DMS114 treated with DMSO at 0.1 percent for 48 hours (cell line): ENCODE measurements at regions not wholly inside any gene's neighbourhood (a gene's known extent, or its start where the extent isn't known, plus 50 kb on each side); places are given as distances from the start of the nearest gene placed in this dataset.

Experiments
- DNase-seq: peaks from one replicate; lab custom pipeline; 2025; ENCODE audit not compliant: unreplicated experiment; lab: John Stamatoyannopoulos, UW

DNA sequence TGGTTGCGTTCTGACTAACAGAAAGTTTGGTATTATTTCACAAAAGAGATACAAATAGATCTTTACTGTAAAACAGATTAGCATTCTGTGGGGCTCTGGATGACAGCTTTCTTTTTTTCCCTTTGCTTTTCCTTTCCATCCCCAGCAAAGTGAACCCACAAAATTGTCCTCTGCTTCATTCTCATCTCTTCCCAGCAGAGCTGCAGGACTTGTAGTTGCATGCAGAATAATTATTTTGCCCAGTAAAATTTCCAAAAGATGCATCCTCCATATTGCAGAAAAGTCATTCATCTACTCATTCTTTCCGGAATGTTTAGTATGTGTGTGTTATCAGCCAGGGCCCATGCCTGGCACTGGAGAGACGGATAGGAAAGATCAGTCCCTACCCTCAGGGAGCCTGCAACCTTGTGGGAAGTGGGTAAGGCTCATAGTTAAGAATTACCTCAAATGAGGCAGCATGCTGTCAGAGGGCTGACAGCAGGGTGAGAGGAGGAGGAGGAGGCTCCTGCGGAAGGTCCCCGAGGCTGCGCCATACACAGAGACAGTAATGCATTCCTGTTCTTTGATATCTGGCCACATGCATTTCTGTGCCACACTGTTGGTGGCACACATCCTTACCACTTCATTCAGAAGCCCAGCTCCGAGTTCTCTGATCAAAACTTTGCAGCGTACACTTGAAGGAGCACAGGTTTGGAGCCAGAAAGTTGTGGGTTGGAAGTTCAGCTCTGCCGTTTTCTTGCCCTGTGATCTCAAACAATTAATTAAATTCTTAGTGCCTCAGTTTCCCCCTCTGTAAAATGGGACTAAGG is 225.4 kb downstream of the MYCN start:
- DNase-seq, result no peak

DNA sequence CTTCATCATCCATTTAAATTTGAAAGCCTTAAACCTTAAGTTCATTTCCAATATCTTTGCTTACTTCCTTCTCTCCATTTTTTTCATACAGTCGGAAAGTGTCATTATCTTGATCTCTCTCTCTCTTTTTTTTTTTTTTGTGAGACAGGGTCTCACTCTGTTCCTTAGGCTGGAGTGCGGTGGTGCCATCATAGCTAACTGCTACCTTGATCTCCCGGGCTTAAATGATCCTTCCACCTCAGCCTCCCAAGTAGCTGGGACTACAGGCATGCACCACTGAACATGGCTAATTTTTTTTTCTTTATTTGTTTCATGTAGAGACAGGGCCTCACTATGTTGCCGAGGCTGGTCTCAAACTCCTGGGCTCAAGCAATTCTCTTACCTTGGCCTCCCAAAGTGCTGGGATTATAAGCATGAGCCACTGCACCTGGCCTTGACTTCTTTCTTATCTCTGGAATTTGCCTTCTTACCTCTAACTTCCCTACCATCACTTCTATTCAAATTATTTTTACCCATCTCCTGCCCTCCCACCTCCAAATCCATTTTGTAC is 222.2 kb downstream of the MYCN start:
- no peak for DNase-seq

GRCh38 chr2:16161768-16162490 is 221.6 kb downstream of the MYCN start:
- DNase-seq, result no peak

- no peak for DNase-seq
Observed at GRCh38 chr2:16161085-16161565, 220.8 kb downstream of the MYCN start.

DNA sequence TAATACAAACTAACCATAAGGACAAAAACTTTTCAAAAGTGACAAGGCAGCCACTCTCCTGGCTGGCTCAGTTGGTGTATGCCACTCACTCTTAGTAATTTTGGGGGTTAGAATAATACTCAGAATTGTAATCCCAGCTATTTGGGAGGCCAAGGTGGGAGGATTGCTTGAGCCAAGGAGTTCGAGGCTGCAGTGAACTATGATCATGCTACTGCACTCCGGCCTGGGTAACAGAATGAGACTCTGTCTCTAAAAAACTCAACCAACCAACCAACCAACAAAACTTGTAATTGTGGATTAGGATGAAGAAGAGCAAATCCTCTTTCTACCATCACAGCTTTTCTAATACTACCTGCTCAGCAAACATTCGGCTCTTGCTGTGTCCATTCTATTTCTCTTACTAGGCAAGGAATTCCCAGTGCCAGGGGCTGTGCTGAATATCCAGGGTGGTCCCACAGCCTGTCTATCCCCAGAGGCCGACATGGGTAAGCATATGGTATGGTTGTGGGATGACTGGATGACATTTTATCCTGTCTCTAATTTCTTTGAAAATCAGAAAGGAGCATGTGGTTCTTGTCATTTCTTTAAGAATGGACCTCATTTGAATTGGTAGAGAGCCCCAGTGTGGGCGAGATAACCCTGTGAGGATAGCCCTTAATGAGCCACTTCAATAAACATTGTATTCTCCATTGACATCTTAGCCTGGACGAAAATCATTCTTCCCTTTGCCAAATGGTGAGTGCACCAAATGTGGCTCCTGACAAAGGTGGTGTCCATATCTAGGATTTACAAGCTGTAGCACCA is 220.1 kb downstream of the MYCN start:
- DNase-seq, result no peak

- DNase-seq, result no peak
Observed at GRCh38 chr2:16156411-16156810, 216.1 kb downstream of the MYCN start.

- no peak for DNase-seq
Observed at GRCh38 chr2:16155766-16156165, 215.4 kb downstream of the MYCN start.

DNA sequence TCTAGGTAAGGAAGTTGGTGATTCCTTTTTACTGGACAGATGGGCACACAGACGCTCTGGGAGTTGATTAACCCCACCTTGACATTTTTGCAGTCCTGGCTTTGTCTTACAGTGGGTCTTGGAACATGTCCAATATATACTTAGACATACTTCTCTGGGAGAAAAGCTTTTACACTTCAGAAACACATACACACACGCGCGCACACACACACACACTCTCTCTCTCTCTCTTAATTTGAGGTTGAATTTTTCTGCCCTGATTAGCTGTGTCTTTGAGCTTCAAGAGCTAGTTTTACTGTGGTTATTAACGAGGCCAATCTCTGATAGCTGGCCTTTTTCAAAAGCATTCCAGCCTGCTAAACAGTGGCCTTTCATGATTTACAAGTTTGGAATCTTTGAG is 215.0 kb downstream of the MYCN start:
- DNase-seq, result no peak

GRCh38 chr2:16154501-16155280 is 214.3 kb downstream of the MYCN start:
- no peak for DNase-seq

- DNase-seq, result no peak
Observed at GRCh38 chr2:16154061-16154460, 213.7 kb downstream of the MYCN start.

GRCh38 chr2:16153754-16154035 is 213.3 kb downstream of the MYCN start:
- no peak for DNase-seq

GRCh38 chr2:16152928-16153753 is 212.8 kb downstream of the MYCN start:
- no peak for DNase-seq

- DNase-seq, result no peak
Observed at GRCh38 chr2:16152071-16152927, 211.9 kb downstream of the MYCN start.

- no peak for DNase-seq
Observed at GRCh38 chr2:16151651-16152050, 211.3 kb downstream of the MYCN start.

DNA sequence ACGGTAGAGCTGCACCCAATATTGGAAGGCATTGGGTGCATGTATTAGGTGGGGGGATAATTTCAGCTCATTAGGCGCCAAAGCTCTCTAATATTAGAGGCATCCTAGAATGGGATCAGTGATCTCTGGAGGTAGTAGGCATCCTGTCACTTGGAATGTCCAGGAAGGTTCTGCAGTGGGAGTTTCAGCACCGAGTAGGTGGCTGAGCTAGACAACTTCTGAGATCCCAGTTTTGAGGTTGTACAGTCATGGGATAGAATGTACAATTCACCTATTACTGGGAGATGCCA is 210.9 kb downstream of the MYCN start:
- DNase-seq, result no peak

GRCh38 chr2:16150456-16151280 is 210.3 kb downstream of the MYCN start:
- no peak for DNase-seq

- no peak for DNase-seq
Observed at GRCh38 chr2:16149349-16150243, 209.2 kb downstream of the MYCN start.
